Cardiac muscle cell (in vitro differentiated cells and primary cell): ENCODE measurements at regions not wholly inside any gene's neighbourhood (a gene's known extent, or its start where the extent isn't known, plus 50 kb on each side); places are given as distances from the start of the nearest gene placed in this dataset.
"Not testable (repeated sequence)": the region's sequence is repeated elsewhere in the genome, so short reads cannot be mapped to it uniquely, and the experiment has no call there.

Experiments
- DNase-seq, 2 donors: peaks; one replicate each; pipeline versions ENCODE4 v3.0.0 to v3.0.0-alpha.2; 2010 to 2017; ENCODE audit warnings: low read depth in 1 of 2, low spot score in 1 of 2
- H3K27ac ChIP-seq: fragments of 200-600 bp; sonication (generic); 2 replicates; pipeline ENCODE4 v1.5.1; 2016
- H3K27me3 ChIP-seq: fragments of 200-600 bp; sonication (generic); 2 replicates; pipeline ENCODE4 v1.6.0; 2016; ENCODE audit warnings: control low read depth
- H3K36me3 ChIP-seq: fragments of 200-600 bp; sonication (generic); 2 replicates; pipeline ENCODE4 v1.5.1; 2016; ENCODE audit warnings: control low read depth
- H3K4me1 ChIP-seq: fragments of 200-600 bp; sonication (generic); 2 replicates; pipeline ENCODE4 v1.8.1; 2017; ENCODE audit warnings: low read depth, mild to moderate bottlenecking, mixed run types
- H3K4me3 ChIP-seq: fragments of 200-600 bp; sonication (generic); 2 replicates; pipeline ENCODE4 v1.5.1; 2016; ENCODE audit warnings: mild to moderate bottlenecking
- H3K9me3 ChIP-seq: fragments of 200-600 bp; sonication (generic); 2 replicates; pipeline ENCODE4 v1.5.1; 2017; ENCODE audit warnings: low read depth, mild to moderate bottlenecking, control low read depth
- CTCF ChIP-seq: IDR thresholded peaks from 2 replicates; pipeline ENCODE4 v1.5.1; 2012; ENCODE audit warnings: low read depth, mild to moderate bottlenecking, low read length

- H3K27ac ChIP-seq = no peak overlapping the region
- DNase-seq = no peak
- H3K36me3 ChIP-seq = no peaks in the 10 kb centered on the region
- H3K9me3 ChIP-seq = no peaks in the 10 kb centered on the region
- H3K4me3 ChIP-seq = no peak overlapping the region
- TF ChIP-seq CTCF = no peak
- peaks cover 24% of the 10 kb centered on the region for H3K4me1 ChIP-seq
- no peaks in the 10 kb centered on the region for H3K27me3 ChIP-seq
These were observed 143.4 kb upstream of the ZNF608 start for GRCh38 chr5:124889850-124890249.

- not testable (repeated sequence) for H3K4me3 ChIP-seq, H3K9me3 ChIP-seq, H3K27ac ChIP-seq, H3K27me3 ChIP-seq, DNase-seq, H3K36me3 ChIP-seq
- peaks cover 24% of the 10 kb centered on the region for H3K4me1 ChIP-seq
These were observed 144.0 kb upstream of the ZNF608 start for GRCh38 chr5:124890442-124890841.

- DNase-seq = no peak
- H3K4me1 ChIP-seq = peaks cover 24% of the 10 kb centered on the region
- no peaks in the 10 kb centered on the region for H3K27me3 ChIP-seq
- no peak overlapping the region for H3K27ac ChIP-seq
- no peak for TF ChIP-seq CTCF
- H3K4me3 ChIP-seq = no peak overlapping the region
- no peaks in the 10 kb centered on the region for H3K9me3 ChIP-seq
- H3K36me3 ChIP-seq = no peaks in the 10 kb centered on the region
These were observed 144.7 kb upstream of the ZNF608 start for GRCh38 chr5:124891179-124891578.

- Histone ChIP-seq H3K27me3 (no peaks in the 10 kb centered on the region), H3K4me1 (peaks cover 24% of the 10 kb centered on the region), H3K9me3 (no peaks in the 10 kb centered on the region), H3K4me3 (no peak overlapping the region), H3K36me3 (no peaks in the 10 kb centered on the region), H3K27ac (no peak overlapping the region)
- no peak for TF ChIP-seq CTCF
- no peak for DNase-seq
These were observed 145.9 kb upstream of the ZNF608 start for GRCh38 chr5:124892185-124892848.

- no peak overlapping the region for H3K27ac ChIP-seq
- no peak for TF ChIP-seq CTCF
These were observed 148.1 kb upstream of the ZNF608 start for GRCh38 chr5:124894541-124894940.

GRCh38 chr5:124895236-124895635 is 148.8 kb upstream of the ZNF608 start:
- no peak for DNase-seq
- no peak overlapping the region for H3K27ac ChIP-seq

More at GRCh38 chr5:124894541-124894940, 148.1 kb upstream of the ZNF608 start:
- Histone ChIP-seq H3K9me3 (no peaks in the 10 kb centered on the region), H3K4me3 (no peak overlapping the region), H3K4me1 (peaks cover 2% of the 10 kb centered on the region), H3K36me3 (no peaks in the 10 kb centered on the region), H3K27me3 (no peaks in the 10 kb centered on the region)
- no peak for DNase-seq

More at GRCh38 chr5:124895236-124895635, 148.8 kb upstream of the ZNF608 start:
- no peaks in the 10 kb centered on the region for H3K27me3 ChIP-seq
- no peak overlapping the region for H3K4me3 ChIP-seq
- TF ChIP-seq CTCF = no peak
- no peaks in the 10 kb centered on the region for H3K9me3 ChIP-seq
- no peaks in the 10 kb centered on the region for H3K4me1 ChIP-seq
- H3K36me3 ChIP-seq = no peaks in the 10 kb centered on the region
